ENCODE measurements at regions not wholly inside any gene's neighbourhood (a gene's known extent, or its start where the extent isn't known, plus 50 kb on each side); places are given as distances from the start of the nearest gene placed in this dataset.

DNA sequence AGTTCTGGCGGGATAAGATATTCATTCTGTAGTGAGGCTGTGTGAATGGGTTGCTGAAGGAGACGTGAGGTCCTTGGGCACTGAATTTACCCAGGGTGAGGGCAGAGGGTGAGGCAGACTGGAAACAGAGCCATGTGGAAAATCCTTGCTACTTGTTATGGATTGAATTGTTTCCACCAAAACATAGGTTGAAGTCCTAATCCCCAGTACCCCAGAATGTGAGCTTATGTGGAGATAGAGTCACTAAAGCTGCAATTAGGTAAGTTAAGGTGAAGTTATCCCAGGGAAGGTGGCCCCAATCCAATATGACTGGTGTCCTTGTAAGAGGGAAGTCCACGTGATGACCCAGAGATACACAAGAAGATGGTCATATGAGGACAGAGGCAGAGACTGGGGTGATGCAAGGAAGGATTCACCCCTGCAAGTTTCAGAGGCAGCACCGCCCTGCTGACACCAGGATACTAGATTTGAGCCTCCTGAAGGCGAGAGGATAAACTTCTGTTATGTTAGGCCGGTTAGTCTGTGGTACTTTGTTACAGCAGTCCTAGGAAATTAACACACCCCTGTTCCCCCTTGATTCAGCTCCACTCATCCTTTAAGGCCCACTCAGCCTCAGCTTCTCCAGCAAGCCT lies 289.4 kb upstream of the MEX3C start (continued):
- TF ChIP-seq, protein P1, sequence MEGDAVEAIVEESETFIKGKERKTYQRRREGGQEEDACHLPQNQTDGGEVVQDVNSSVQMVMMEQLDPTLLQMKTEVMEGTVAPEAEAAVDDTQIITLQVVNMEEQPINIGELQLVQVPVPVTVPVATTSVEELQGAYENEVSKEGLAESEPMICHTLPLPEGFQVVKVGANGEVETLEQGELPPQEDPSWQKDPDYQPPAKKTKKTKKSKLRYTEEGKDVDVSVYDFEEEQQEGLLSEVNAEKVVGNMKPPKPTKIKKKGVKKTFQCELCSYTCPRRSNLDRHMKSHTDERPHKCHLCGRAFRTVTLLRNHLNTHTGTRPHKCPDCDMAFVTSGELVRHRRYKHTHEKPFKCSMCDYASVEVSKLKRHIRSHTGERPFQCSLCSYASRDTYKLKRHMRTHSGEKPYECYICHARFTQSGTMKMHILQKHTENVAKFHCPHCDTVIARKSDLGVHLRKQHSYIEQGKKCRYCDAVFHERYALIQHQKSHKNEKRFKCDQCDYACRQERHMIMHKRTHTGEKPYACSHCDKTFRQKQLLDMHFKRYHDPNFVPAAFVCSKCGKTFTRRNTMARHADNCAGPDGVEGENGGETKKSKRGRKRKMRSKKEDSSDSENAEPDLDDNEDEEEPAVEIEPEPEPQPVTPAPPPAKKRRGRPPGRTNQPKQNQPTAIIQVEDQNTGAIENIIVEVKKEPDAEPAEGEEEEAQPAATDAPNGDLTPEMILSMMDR (IDR thresholded peaks at IDR 0.05 in 2 of 3, conservative IDR thresholded peaks at IDR 0.05 in 1 of 3; ENCODE audit: borderline replicate concordance in 1 of 3, insufficient read depth in 1 of 3, low read depth in 2 of 3, low read length in 2 of 3), result no peak
- no peak for TF ChIP-seq FOSL1 (IDR thresholded peaks at IDR 0.05; ENCODE audit: low read depth)
- TF ChIP-seq SIN3A (IDR thresholded peaks at IDR 0.05; ENCODE audit: low read depth), result no peak
- TF ChIP-seq ZNF274 (IDR thresholded peaks at IDR 0.05; ENCODE audit: low read depth, low read length), result no peak
- no peak for TF ChIP-seq ELF1 (IDR thresholded peaks at IDR 0.05; ENCODE audit: borderline replicate concordance, low read depth)
- TF ChIP-seq EZH2 (IDR thresholded peaks at IDR 0.05), result no peak
- TF ChIP-seq JUND (IDR thresholded peaks at IDR 0.05), result no peak
- TF ChIP-seq TCF7L2 (IDR thresholded peaks at IDR 0.05; ENCODE audit: borderline replicate concordance, extremely low read depth, insufficient read depth, insufficient read length), result no peak
- TF ChIP-seq ZFX (IDR thresholded peaks at IDR 0.05), result no peak

DNA sequence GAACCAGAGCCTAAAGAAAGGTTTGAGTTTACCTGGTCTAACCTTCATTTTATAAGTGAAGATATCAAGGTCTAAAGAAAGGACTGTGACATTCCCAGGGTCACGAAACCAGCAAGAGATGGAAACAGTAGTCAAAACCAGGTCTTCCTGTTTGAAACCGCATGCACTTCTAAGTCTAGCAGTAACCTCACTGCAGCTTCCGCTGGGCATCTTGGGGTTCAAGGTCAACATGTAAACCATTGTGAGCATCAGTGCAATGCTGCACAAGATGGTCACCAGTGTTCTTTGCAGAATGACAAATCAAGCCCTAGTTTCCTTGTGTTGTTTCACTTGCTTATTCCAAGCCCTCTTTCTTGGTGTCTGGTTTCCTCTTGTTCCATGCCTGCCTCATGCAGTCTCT lies 292.9 kb upstream of the MEX3C start:
- DNase-seq (ENCODE audit: low read depth, low spot score), result no peak
- no peak overlapping the region for H3K4me3 ChIP-seq (replicated peaks in 1 of 2; ENCODE audit: low read depth in 1 of 2, low read length in 2 of 2)
- H4K20me1 ChIP-seq (ENCODE audit: insufficient read depth), result no peaks in the 10 kb centered on the region
- H3K9me3 ChIP-seq (ENCODE audit: control insufficient read depth in 1 of 2, insufficient read depth in 1 of 2, low read depth in 1 of 2, low read length in 2 of 2), result no peaks in the 10 kb centered on the region
- no peaks in the 10 kb centered on the region for H3K4me1 ChIP-seq (ENCODE audit: control insufficient read depth in 1 of 2, insufficient read depth in 2 of 2, low read length in 2 of 2)
- no peak overlapping the region for H3K9ac ChIP-seq (ENCODE audit: low read length)
- H3K4me2 ChIP-seq (ENCODE audit: low read length), result no peak overlapping the region
- no peaks in the 10 kb centered on the region for H3K79me2 ChIP-seq (ENCODE audit: insufficient read depth, low read length)
- TF ChIP-seq TCF7L2 (IDR thresholded peaks at IDR 0.05; ENCODE audit: borderline replicate concordance, extremely low read depth, insufficient read depth, insufficient read length), result no peak
- TF ChIP-seq, protein P2, sequence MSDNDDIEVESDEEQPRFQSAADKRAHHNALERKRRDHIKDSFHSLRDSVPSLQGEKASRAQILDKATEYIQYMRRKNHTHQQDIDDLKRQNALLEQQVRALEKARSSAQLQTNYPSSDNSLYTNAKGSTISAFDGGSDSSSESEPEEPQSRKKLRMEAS (IDR thresholded peaks at IDR 0.05), result no peak
- no peak for TF ChIP-seq ZFX (IDR thresholded peaks at IDR 0.05)
- TF ChIP-seq CBX3 (IDR thresholded peaks at IDR 0.05; ENCODE audit: low read depth), result no peak
- BruUV-seq (replicated peaks), result no TSS peak
- no peak overlapping the region for H3K27ac ChIP-seq (ENCODE audit: low read depth, low read length)
- H3K9me2 ChIP-seq (ENCODE audit: insufficient read depth), result no peaks in the 10 kb centered on the region
- no peaks in the 10 kb centered on the region for H3K27me3 ChIP-seq (ENCODE audit: insufficient read depth, low read length)
- ChIA-PET POLR2A (no interaction called here), CTCF (no interaction called here), RAD21 (ENCODE audit: low non-redundant PET in 1 of 2, low total read pairs in 2 of 2, uncharacterized antibody in 2 of 2, unreplicated experiment in 2 of 2) (no interaction called here)
- ATAC-seq, result no peak
- H3K36me3 ChIP-seq (ENCODE audit: control insufficient read depth in 1 of 2, insufficient read depth in 2 of 2, low read length in 2 of 2), result no peaks in the 10 kb centered on the region
- no peak overlapping the region for H2AFZ ChIP-seq (ENCODE audit: low read depth, low read length, poor library complexity, severe bottlenecking)
- intact Hi-C loops (cut with micrococcal nuclease), result no loop called here

All from HCT116 (cell line).